Astrocyte of the spinal cord (primary cell): ENCODE measurements at regions not wholly inside any gene's neighbourhood (a gene's known extent, or its start where the extent isn't known, plus 50 kb on each side); places are given as distances from the start of the nearest gene placed in this dataset.

Experiments
- DNase-seq: peaks from one replicate; pipeline ENCODE4 v3.0.0; 2011; ENCODE audit warnings: low read depth, low spot score
- H3K4me3 ChIP-seq: 2 replicates; pipeline ENCODE4 v1.5.1; 2011; ENCODE audit warnings: low read depth, mild to moderate bottlenecking, low read length, moderate library complexity
- CTCF ChIP-seq: IDR thresholded peaks from 2 replicates; pipeline ENCODE4 v1.5.1; 2012; ENCODE audit warnings: low read depth, mild to moderate bottlenecking, low read length, inconsistent platforms
- in situ Hi-C: cut with HindIII; loops from 2 replicates; pipeline ENCODE4 v1.10.0; 2017; ENCODE audit warnings: low sequenced_read_pairs

GRCh38 chr2:66174491-66174890 lies 260.4 kb upstream of the MEIS1 start:
- no peak overlapping the region for H3K4me3 ChIP-seq
- in situ Hi-C loops = no loop called here
- DNase-seq = no peak

GRCh38 chr2:66173645-66174044 lies 261.3 kb upstream of the MEIS1 start:
- H3K4me3 ChIP-seq = no peak overlapping the region
- no peak for TF ChIP-seq CTCF
- DNase-seq = no peak
- in situ Hi-C loops = no loop called here

More at GRCh38 chr2:66174491-66174890, 260.4 kb upstream of the MEIS1 start:
- TF ChIP-seq CTCF = no peak

GRCh38 chr2:66171530-66171929 lies 263.4 kb upstream of the MEIS1 start:
- TF ChIP-seq CTCF = no peak
- in situ Hi-C loops = no loop called here
- H3K4me3 ChIP-seq = no peak overlapping the region
- no peak for DNase-seq

- TF ChIP-seq CTCF = no peak
- in situ Hi-C loops = no loop called here
- H3K4me3 ChIP-seq = no peak overlapping the region
- no peak for DNase-seq
Measured at GRCh38 chr2:66170744-66171330, 264.1 kb upstream of the MEIS1 start.

- in situ Hi-C loops = no loop called here
- no peak for TF ChIP-seq CTCF
- DNase-seq = no peak
- no peak overlapping the region for H3K4me3 ChIP-seq
Measured at GRCh38 chr2:66169076-66169475, 265.8 kb upstream of the MEIS1 start.

GRCh38 chr2:66164470-66164869 lies 270.5 kb upstream of the MEIS1 start:
- TF ChIP-seq CTCF = no peak
- in situ Hi-C loops = no loop called here
- DNase-seq = no peak
- no peak overlapping the region for H3K4me3 ChIP-seq

- no peak overlapping the region for H3K4me3 ChIP-seq
- DNase-seq = no peak
- in situ Hi-C loops = no loop called here
- TF ChIP-seq CTCF = no peak
Measured at GRCh38 chr2:66156171-66156570, 278.8 kb upstream of the MEIS1 start.
